Activated CD4-positive, alpha-beta memory T cell treated with anti-CD3 and anti-CD28 coated beads for 36 hours (primary cell): ENCODE measurements at regions not wholly inside any gene's neighbourhood (a gene's known extent, or its start where the extent isn't known, plus 50 kb on each side); places are given as distances from the start of the nearest gene placed in this dataset.
"Not testable (repeated sequence)": the region's sequence is repeated elsewhere in the genome, so short reads cannot be mapped to it uniquely, and the experiment has no call there.

ENCODE experiments used
- CTCF ChIA-PET: fragments of 350-600 bp; sonication (Branson Sonifier 250); formaldehyde crosslinking; loops from one replicate; lab custom pipeline; 2021; ENCODE audit warnings: antibody characterized with exemption, inconsistent platforms; lab: Charles Lee
- POLR2A ChIA-PET: fragments of 350-600 bp; sonication (Branson Sonifier 250); formaldehyde crosslinking; loops from one replicate; lab custom pipeline; 2021; ENCODE audit warnings: antibody characterized with exemption; lab: Charles Lee
- DNase-seq: peaks from one replicate; pipeline ENCODE4 v3.0.0-alpha.2; 2020
- H3K27ac Mint-ChIP-seq: one replicate; pipeline ENCODE4 v1.8.0; 2021; ENCODE audit warnings: mixed read lengths
- H3K27me3 Mint-ChIP-seq: one replicate; pipeline ENCODE4 v1.8.0; 2021; ENCODE audit warnings: mixed read lengths
- H3K36me3 Mint-ChIP-seq: one replicate; pipeline ENCODE4 v1.8.0; 2021; ENCODE audit warnings: mixed read lengths
- H3K4me1 Mint-ChIP-seq: one replicate; pipeline ENCODE4 v1.8.0; 2021; ENCODE audit warnings: low read depth, mixed read lengths
- H3K4me3 Mint-ChIP-seq: one replicate; pipeline ENCODE4 v1.8.0; 2021; ENCODE audit warnings: mild to moderate bottlenecking, mixed read lengths
- H3K9me3 Mint-ChIP-seq: one replicate; pipeline ENCODE4 v1.8.0; 2021; ENCODE audit warnings: mixed read lengths
- intact Hi-C: fragments of 100-400 bp; cut with micrococcal nuclease; formaldehyde crosslinking; loops from one replicate; pipeline ENCODE4 v1.15.1; 2023

- Mint-ChIP-seq H3K4me3 (no peak overlapping the region), H3K27me3 (peaks cover 7% of the 10 kb centered on the region), H3K4me1 (peaks cover 15% of the 10 kb centered on the region), H3K27ac (no peak overlapping the region), H3K9me3 (no peaks in the 10 kb centered on the region), H3K36me3 (no peaks in the 10 kb centered on the region)
- ChIA-PET CTCF (no interaction called here), POLR2A (no interaction called here)
- DNase-seq: no peak
- intact Hi-C loops: no loop called here
Measured at GRCh38 chr15:99481113-99481950, 84.5 kb upstream of the MEF2A start.

- ChIA-PET CTCF (interaction anchor here (0.6 kb wide), 1 partner anchor 159 kb away, joined by 3 read pairs; no protein-coding TSS in a partner anchor), POLR2A (no interaction called here)
- DNase-seq: no peak
- H3K27ac Mint-ChIP-seq: no peak overlapping the region
- H3K9me3 Mint-ChIP-seq: no peaks in the 10 kb centered on the region
- intact Hi-C loops: no loop called here
- no peaks in the 10 kb centered on the region for H3K36me3 Mint-ChIP-seq
- H3K4me3 Mint-ChIP-seq: no peak overlapping the region
- H3K4me1 Mint-ChIP-seq: peaks cover 16% of the 10 kb centered on the region
- peaks cover 8% of the 10 kb centered on the region for H3K27me3 Mint-ChIP-seq
Measured at GRCh38 chr15:99481951-99482230, 83.9 kb upstream of the MEF2A start.

- no peak overlapping the region for H3K27ac Mint-ChIP-seq
- peaks cover 18% of the 10 kb centered on the region for H3K4me1 Mint-ChIP-seq
- no peaks in the 10 kb centered on the region for H3K9me3 Mint-ChIP-seq
- H3K4me3 Mint-ChIP-seq: no peak overlapping the region
- POLR2A ChIA-PET: no interaction called here
- intact Hi-C loops: no loop called here
- CTCF ChIA-PET: no interaction called here
- H3K27me3 Mint-ChIP-seq: peaks cover 15% of the 10 kb centered on the region
- no peaks in the 10 kb centered on the region for H3K36me3 Mint-ChIP-seq
- no peak for DNase-seq
Measured at GRCh38 chr15:99482993-99483392, 82.8 kb upstream of the MEF2A start.

GRCh38 chr15:99485153-99485961 lies 80.4 kb upstream of the MEF2A start:
- Mint-ChIP-seq H3K4me3 (no peak overlapping the region), H3K27me3 (peaks cover 16% of the 10 kb centered on the region), H3K4me1 (peaks cover 17% of the 10 kb centered on the region), H3K36me3 (no peaks in the 10 kb centered on the region), H3K9me3 (no peaks in the 10 kb centered on the region), H3K27ac (no peak overlapping the region)
- POLR2A ChIA-PET: no interaction called here
- DNase-seq: no peak
- CTCF ChIA-PET: interaction anchor here (0.8 kb wide), 1 partner anchor 219 kb away, joined by 3 read pairs; no protein-coding TSS in a partner anchor
- intact Hi-C loops: no loop called here

GRCh38 chr15:99485992-99486370 lies 79.8 kb upstream of the MEF2A start:
- DNase-seq: no peak
- peaks cover 16% of the 10 kb centered on the region for H3K27me3 Mint-ChIP-seq
- ChIA-PET POLR2A (no interaction called here), CTCF (no interaction called here)
- intact Hi-C loops: no loop called here
- no peak overlapping the region for H3K27ac Mint-ChIP-seq
- no peak overlapping the region for H3K4me3 Mint-ChIP-seq
- H3K9me3 Mint-ChIP-seq: no peaks in the 10 kb centered on the region
- peaks cover 17% of the 10 kb centered on the region for H3K4me1 Mint-ChIP-seq
- H3K36me3 Mint-ChIP-seq: no peaks in the 10 kb centered on the region

GRCh38 chr15:99486371-99487336 lies 79.1 kb upstream of the MEF2A start:
- DNase-seq: no peak
- Mint-ChIP-seq H3K4me1 (peaks cover 17% of the 10 kb centered on the region), H3K4me3 (no peak overlapping the region), H3K27me3 (peaks cover 16% of the 10 kb centered on the region), H3K36me3 (no peaks in the 10 kb centered on the region), H3K27ac (no peak overlapping the region), H3K9me3 (no peaks in the 10 kb centered on the region)
- ChIA-PET POLR2A (no interaction called here), CTCF (no interaction called here)
- intact Hi-C loops: no loop called here

GRCh38 chr15:99487337-99487730 lies 78.5 kb upstream of the MEF2A start:
- Mint-ChIP-seq H3K4me3 (no peak overlapping the region), H3K27ac (no peak overlapping the region), H3K4me1 (peaks cover 17% of the 10 kb centered on the region), H3K27me3 (peaks cover 18% of the 10 kb centered on the region), H3K36me3 (no peaks in the 10 kb centered on the region), H3K9me3 (no peaks in the 10 kb centered on the region)
- POLR2A ChIA-PET: no interaction called here
- CTCF ChIA-PET: no interaction called here
- intact Hi-C loops: no loop called here
- DNase-seq: no peak

GRCh38 chr15:99492275-99492674 lies 73.5 kb upstream of the MEF2A start:
- Mint-ChIP-seq H3K4me1 (peaks cover 6% of the 10 kb centered on the region), H3K27me3 (peaks cover 6% of the 10 kb centered on the region), H3K27ac (no peak overlapping the region), H3K9me3 (no peaks in the 10 kb centered on the region), H3K4me3 (no peak overlapping the region), H3K36me3 (no peaks in the 10 kb centered on the region)
- POLR2A ChIA-PET: no interaction called here
- no peak for DNase-seq
- intact Hi-C loops: no loop called here
- CTCF ChIA-PET: no interaction called here

- Mint-ChIP-seq H3K27ac (no peak overlapping the region), H3K27me3 (peaks cover 4% of the 10 kb centered on the region), H3K4me1 (peaks cover 5% of the 10 kb centered on the region), H3K4me3 (no peak overlapping the region), H3K9me3 (no peaks in the 10 kb centered on the region), H3K36me3 (no peaks in the 10 kb centered on the region)
- intact Hi-C loops: no loop called here
- ChIA-PET CTCF (no interaction called here), POLR2A (no interaction called here)
- DNase-seq: no peak
Measured at GRCh38 chr15:99492716-99493115, 73.1 kb upstream of the MEF2A start.

- Mint-ChIP-seq H3K27me3 (peaks cover 2% of the 10 kb centered on the region), H3K27ac (no peak overlapping the region), H3K36me3 (no peaks in the 10 kb centered on the region), H3K9me3 (no peaks in the 10 kb centered on the region), H3K4me1 (peaks cover 5% of the 10 kb centered on the region), H3K4me3 (no peak overlapping the region)
- POLR2A ChIA-PET: no interaction called here
- intact Hi-C loops: no loop called here
- DNase-seq: no peak
- CTCF ChIA-PET: no interaction called here
Measured at GRCh38 chr15:99493461-99493860, 72.3 kb upstream of the MEF2A start.

GRCh38 chr15:99494536-99495233 lies 71.1 kb upstream of the MEF2A start:
- DNase-seq, H3K27me3 Mint-ChIP-seq, POLR2A ChIA-PET, H3K36me3 Mint-ChIP-seq, H3K27ac Mint-ChIP-seq, H3K4me3 Mint-ChIP-seq, H3K4me1 Mint-ChIP-seq, intact Hi-C loops, CTCF ChIA-PET, H3K9me3 Mint-ChIP-seq: not testable (repeated sequence)
